Colonic mucosa (tissue), 4 donors: ENCODE measurements at regions not wholly inside any gene's neighbourhood (a gene's known extent, or its start where the extent isn't known, plus 50 kb on each side); places are given as distances from the start of the nearest gene placed in this dataset.

Source experiments
- DNase-seq: peaks from one replicate; pipeline ENCODE4 v3.0.0-alpha.2; 2020
- H3K27ac ChIP-seq: fragments of 200-600 bp; one replicate; pipeline ENCODE4 v1.8.0; 2021
- H3K27me3 ChIP-seq: fragments of 200-600 bp; one replicate; pipeline ENCODE4 v1.8.0; 2021
- H3K36me3 ChIP-seq: fragments of 200-600 bp; one replicate; pipeline ENCODE4 v1.8.0; 2021
- H3K4me1 ChIP-seq: fragments of 200-600 bp; one replicate; pipeline ENCODE4 v1.8.0; 2021; ENCODE audit warnings: mild to moderate bottlenecking
- H3K4me3 ChIP-seq: fragments of 200-600 bp; one replicate; pipeline ENCODE4 v1.8.0; 2021
- H3K9ac ChIP-seq, 2 donors: one replicate each; pipeline ENCODE4 v1.7.0; 2013; ENCODE audit warnings: control low read depth in 2 of 2, low read depth in 2 of 2, low read length in 2 of 2
- H3K9me3 ChIP-seq: fragments of 200-600 bp; one replicate; pipeline ENCODE4 v1.8.0; 2021
- intact Hi-C: fragments of 100-400 bp; cut with DNase I; formaldehyde crosslinking; loops from one replicate; pipeline ENCODE4 v1.14.1; 2022
- TF ChIP-seq, protein P1 (sequence below): fragments of 200-600 bp; IDR thresholded peaks from one replicate; pipeline ENCODE4 v1.8.0; 2022; ENCODE audit warnings: antibody characterized with exemption, mild to moderate bottlenecking
- donor health status: healthy.
- donor health status: DM: no; HTN: no; CAD: no.
- donor health status: DM: no; HTN: no; CAD: no.

DNA sequence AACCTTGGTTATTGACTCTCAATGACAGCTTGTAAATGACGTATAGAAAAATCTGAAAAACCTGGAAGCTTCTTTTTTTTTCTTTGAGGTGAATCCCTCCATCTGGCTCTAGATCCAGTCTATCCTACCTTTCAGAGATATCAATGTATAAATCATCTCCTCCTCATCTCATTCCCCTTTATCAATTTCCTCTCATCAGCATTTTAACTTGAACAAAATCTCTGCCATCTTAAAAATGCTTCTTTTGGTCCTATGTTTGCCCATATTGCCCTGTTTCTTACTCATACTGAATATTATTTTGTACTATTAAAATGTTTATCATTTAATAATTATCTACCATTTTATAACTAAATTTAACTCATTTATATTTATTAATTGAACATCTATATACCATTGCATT, 306.7 kb upstream of the TSHZ2 start:
- Histone ChIP-seq H3K9ac (no peak overlapping the region), H3K27ac (no peak overlapping the region), H3K27me3 (no peaks in the 10 kb centered on the region), H3K4me1 (no peaks in the 10 kb centered on the region), H3K9me3 (no peaks in the 10 kb centered on the region), H3K4me3 (no peak overlapping the region), H3K36me3 (no peaks in the 10 kb centered on the region)
- intact Hi-C loops: no loop called here
- TF ChIP-seq, protein P1, sequence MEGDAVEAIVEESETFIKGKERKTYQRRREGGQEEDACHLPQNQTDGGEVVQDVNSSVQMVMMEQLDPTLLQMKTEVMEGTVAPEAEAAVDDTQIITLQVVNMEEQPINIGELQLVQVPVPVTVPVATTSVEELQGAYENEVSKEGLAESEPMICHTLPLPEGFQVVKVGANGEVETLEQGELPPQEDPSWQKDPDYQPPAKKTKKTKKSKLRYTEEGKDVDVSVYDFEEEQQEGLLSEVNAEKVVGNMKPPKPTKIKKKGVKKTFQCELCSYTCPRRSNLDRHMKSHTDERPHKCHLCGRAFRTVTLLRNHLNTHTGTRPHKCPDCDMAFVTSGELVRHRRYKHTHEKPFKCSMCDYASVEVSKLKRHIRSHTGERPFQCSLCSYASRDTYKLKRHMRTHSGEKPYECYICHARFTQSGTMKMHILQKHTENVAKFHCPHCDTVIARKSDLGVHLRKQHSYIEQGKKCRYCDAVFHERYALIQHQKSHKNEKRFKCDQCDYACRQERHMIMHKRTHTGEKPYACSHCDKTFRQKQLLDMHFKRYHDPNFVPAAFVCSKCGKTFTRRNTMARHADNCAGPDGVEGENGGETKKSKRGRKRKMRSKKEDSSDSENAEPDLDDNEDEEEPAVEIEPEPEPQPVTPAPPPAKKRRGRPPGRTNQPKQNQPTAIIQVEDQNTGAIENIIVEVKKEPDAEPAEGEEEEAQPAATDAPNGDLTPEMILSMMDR: no peak
- DNase-seq: no peak

GRCh38 chr20:52655395-52655794, 316.8 kb upstream of the TSHZ2 start:
- H3K9me3 ChIP-seq: no peaks in the 10 kb centered on the region
- no peak overlapping the region for H3K27ac ChIP-seq
- H3K36me3 ChIP-seq: no peaks in the 10 kb centered on the region
- H3K27me3 ChIP-seq: no peaks in the 10 kb centered on the region
- H3K9ac ChIP-seq: no peak overlapping the region
- no peak for DNase-seq
- H3K4me3 ChIP-seq: no peak overlapping the region
- no peaks in the 10 kb centered on the region for H3K4me1 ChIP-seq
- intact Hi-C loops: no loop called here
- TF ChIP-seq, protein P1: no peak

DNA sequence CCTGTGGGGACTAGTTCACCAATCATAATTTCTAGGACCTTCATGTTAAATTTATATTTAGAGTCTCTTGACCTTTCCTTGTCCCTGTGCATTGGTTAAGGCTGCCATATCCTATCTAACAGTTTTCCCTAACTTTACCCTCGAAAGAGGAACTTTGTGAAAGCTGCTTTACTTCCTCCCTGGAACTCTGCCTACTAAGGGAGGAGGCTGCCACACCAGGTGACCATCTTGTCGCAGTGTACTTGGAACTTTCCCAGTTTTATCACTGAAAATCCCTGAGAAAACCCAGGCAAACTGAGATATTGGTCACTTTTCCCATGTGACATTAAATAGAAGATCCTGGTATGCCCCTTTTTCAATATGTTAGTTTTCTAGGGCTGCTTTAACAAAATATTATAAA, 317.6 kb upstream of the TSHZ2 start:
- H3K4me1 ChIP-seq: no peaks in the 10 kb centered on the region
- intact Hi-C loops: no loop called here
- no peaks in the 10 kb centered on the region for H3K27me3 ChIP-seq
- H3K4me3 ChIP-seq: no peak overlapping the region
- no peak overlapping the region for H3K9ac ChIP-seq
- H3K27ac ChIP-seq: no peak overlapping the region
- no peak for DNase-seq
- no peaks in the 10 kb centered on the region for H3K36me3 ChIP-seq
- TF ChIP-seq, protein P1: no peak
- no peaks in the 10 kb centered on the region for H3K9me3 ChIP-seq

- TF ChIP-seq, protein P1: no peak
- H3K27me3 ChIP-seq: no peaks in the 10 kb centered on the region
- intact Hi-C loops: no loop called here
- no peaks in the 10 kb centered on the region for H3K36me3 ChIP-seq
- H3K27ac ChIP-seq: no peak overlapping the region
- no peak overlapping the region for H3K4me3 ChIP-seq
- H3K4me1 ChIP-seq: no peaks in the 10 kb centered on the region
- no peaks in the 10 kb centered on the region for H3K9me3 ChIP-seq
- H3K9ac ChIP-seq: no peak overlapping the region
- no peak for DNase-seq
Observed at GRCh38 chr20:52652271-52652670, 319.9 kb upstream of the TSHZ2 start.

- no peaks in the 10 kb centered on the region for H3K4me1 ChIP-seq
- no peak for DNase-seq
- intact Hi-C loops: no loop called here
- no peak overlapping the region for H3K9ac ChIP-seq
- H3K27ac ChIP-seq: no peak overlapping the region
- no peaks in the 10 kb centered on the region for H3K36me3 ChIP-seq
- no peaks in the 10 kb centered on the region for H3K27me3 ChIP-seq
- no peak overlapping the region for H3K4me3 ChIP-seq
- H3K9me3 ChIP-seq: no peaks in the 10 kb centered on the region
- TF ChIP-seq, protein P1: no peak
Observed at GRCh38 chr20:52649727-52650126, 322.4 kb upstream of the TSHZ2 start.

DNA sequence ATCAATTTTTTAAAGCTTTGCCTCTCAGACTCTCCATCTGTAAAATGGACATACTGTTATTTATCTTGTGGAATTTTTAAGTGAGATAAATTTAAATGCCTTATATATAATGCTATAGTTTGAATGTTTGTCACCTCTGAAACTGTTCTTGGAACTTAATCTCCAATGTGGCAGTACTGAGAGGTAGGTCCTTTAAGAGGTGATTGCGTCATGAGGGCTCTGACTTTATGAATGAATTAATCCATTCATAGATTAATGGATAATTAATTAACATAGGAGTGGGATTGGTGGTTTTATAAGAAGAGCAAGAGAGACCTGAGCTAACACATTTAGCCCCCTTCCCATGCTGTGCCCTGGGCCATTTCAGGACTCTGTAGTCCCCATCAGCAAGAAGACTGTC, 326.3 kb upstream of the TSHZ2 start:
- no peak overlapping the region for H3K9ac ChIP-seq
- H3K4me3 ChIP-seq: no peak overlapping the region
- H3K27ac ChIP-seq: no peak overlapping the region
- H3K36me3 ChIP-seq: no peaks in the 10 kb centered on the region
- TF ChIP-seq, protein P1: no peak
- DNase-seq: no peak
- intact Hi-C loops: no loop called here
- H3K9me3 ChIP-seq: no peaks in the 10 kb centered on the region
- H3K27me3 ChIP-seq: no peaks in the 10 kb centered on the region
- H3K4me1 ChIP-seq: no peaks in the 10 kb centered on the region
